Keratinocyte (primary cell): ENCODE measurements at regions not wholly inside any gene's neighbourhood (a gene's known extent, or its start where the extent isn't known, plus 50 kb on each side); places are given as distances from the start of the nearest gene placed in this dataset.
A peak's percentile ranks its signal among the peaks of the same experiment; 100 is the strongest.

Experiments
- DNase-seq: peaks from one replicate; pipeline ENCODE4 v3.0.0-alpha.2; 2011; ENCODE audit warnings: low read depth, missing footprints, low spot score
- FAIRE-seq: peaks from 2 replicates; lab custom pipeline; 2011; peaks lifted over from hg19 to GRCh38; lab: Jason Lieb, UNC
- H2AFZ ChIP-seq: 2 replicates; pipeline ENCODE4 v1.6.0; 2012; ENCODE audit warnings: low read length, control low read depth, inconsistent platforms; ENCODE audit not compliant: control insufficient read depth
- H3K27ac ChIP-seq: 2 replicates; pipeline ENCODE4 v1.5.1; 2011; ENCODE audit warnings: low read length; ENCODE audit not compliant: control insufficient read depth, insufficient read depth
- H3K27me3 ChIP-seq: 3 replicates; pipeline ENCODE4 v1.6.0; 2011; ENCODE audit warnings: low read length; ENCODE audit not compliant: control insufficient read depth, insufficient read depth; ENCODE audit errors: extremely low read depth
- H3K36me3 ChIP-seq, 2 experiments: 2 replicates in 1 of 2; 3 replicates in 1 of 2; pipeline ENCODE4 v1.5.1; 2011; ENCODE audit warnings: low read length in 2 of 2, mild to moderate bottlenecking in 1 of 2; ENCODE audit not compliant: control insufficient read depth in 2 of 2, insufficient read depth in 2 of 2; ENCODE audit errors: extremely low read depth in 1 of 2
- H3K4me1 ChIP-seq: 3 replicates; pipeline ENCODE4 v1.5.1; 2011; ENCODE audit warnings: low read length; ENCODE audit not compliant: control insufficient read depth, insufficient read depth; ENCODE audit errors: extremely low read depth
- H3K4me2 ChIP-seq: 3 replicates; pipeline ENCODE4 v1.6.0; 2011; ENCODE audit warnings: low read depth, low read length; ENCODE audit not compliant: control insufficient read depth, insufficient read depth; ENCODE audit errors: extremely low read depth
- H3K4me3 ChIP-seq, 3 experiments: fragments of 200-600 bp in 1 of 3; sonication (generic) in 1 of 3; 2 replicates in 2 of 3; 3 replicates in 1 of 3; pipeline ENCODE4 v1.5.1; 2011 to 2016; ENCODE audit warnings: low read length in 3 of 3, mild to moderate bottlenecking in 3 of 3, control low read depth in 2 of 3, inconsistent platforms in 1 of 3, low read depth in 1 of 3, mixed read lengths in 1 of 3, mixed run types in 1 of 3, moderate library complexity in 1 of 3; ENCODE audit not compliant: control insufficient read depth in 2 of 3, insufficient read depth in 2 of 3; ENCODE audit errors: extremely low read depth in 1 of 3
- H3K79me2 ChIP-seq: 2 replicates; pipeline ENCODE4 v1.6.0; 2012; ENCODE audit warnings: low read length; ENCODE audit not compliant: control insufficient read depth, insufficient read depth
- H3K9ac ChIP-seq: 3 replicates; pipeline ENCODE4 v1.6.0; 2011; ENCODE audit warnings: low read length; ENCODE audit not compliant: control insufficient read depth, insufficient read depth; ENCODE audit errors: extremely low read depth
- H3K9me1 ChIP-seq: 3 replicates; pipeline ENCODE4 v1.6.0; 2011; ENCODE audit warnings: low read length; ENCODE audit not compliant: control insufficient read depth, insufficient read depth; ENCODE audit errors: extremely low read depth
- H3K9me3 ChIP-seq: 2 replicates; pipeline ENCODE4 v1.5.1; 2012; ENCODE audit warnings: low read depth, low read length; ENCODE audit not compliant: control insufficient read depth
- H4K20me1 ChIP-seq: 3 replicates; pipeline ENCODE4 v1.6.0; 2011; ENCODE audit warnings: low read length; ENCODE audit not compliant: control insufficient read depth, insufficient read depth; ENCODE audit errors: extremely low read depth
- CTCF ChIP-seq, 3 experiments: IDR thresholded peaks in 1 of 3; conservative IDR thresholded peaks in 1 of 3; optimal IDR thresholded peaks in 1 of 3; 2 replicates in 2 of 3; 3 replicates in 1 of 3; pipeline versions ENCODE3 to v1.5.1; 2011; ENCODE audit warnings: low read length in 3 of 3, mild to moderate bottlenecking in 3 of 3, moderate library complexity in 2 of 3, control low read depth in 1 of 3, inconsistent platforms in 1 of 3; ENCODE audit not compliant: insufficient read depth in 2 of 3; ENCODE audit errors: extremely low read depth in 1 of 3
- EZH2 ChIP-seq: IDR thresholded peaks from one replicate; pipeline ENCODE4 v1.6.1; 2012; ENCODE audit warnings: inconsistent platforms, mild to moderate bottlenecking, low read length, moderate library complexity
- dilution Hi-C: fragments of 300-500 bp; cut with MboI; formaldehyde crosslinking; loops from one replicate; pipeline ENCODE4 v1.7.0; 2020; ENCODE audit warnings: low sequenced_read_pairs; ENCODE audit not compliant: extremely low pct_ligation_motif_present

GRCh38 chr3:109532257-109533216, 195.2 kb upstream of the DPPA4 start:
- no peak for FAIRE-seq
- DNase-seq = no peak

GRCh38 chr3:109545746-109546145, 208.4 kb upstream of the DPPA4 start:
- no peak overlapping the region for H3K4me3 ChIP-seq
- H3K27me3 ChIP-seq = no peaks in the 10 kb centered on the region
- dilution Hi-C loops = no loop called here
- H3K4me1 ChIP-seq = no peaks in the 10 kb centered on the region
- no peak for TF ChIP-seq CTCF (optimal IDR thresholded peaks at IDR 0.05 in 1 of 3, IDR thresholded peaks at IDR 0.05 in 1 of 3, conservative IDR thresholded peaks at IDR 0.05 in 1 of 3; ENCODE audit: extremely low read depth in 1 of 3, insufficient read depth in 2 of 3, low read length in 3 of 3)
- no peak for TF ChIP-seq EZH2
- FAIRE-seq = no peak
- H3K36me3 ChIP-seq = no peaks in the 10 kb centered on the region
- no peaks in the 10 kb centered on the region for H3K79me2 ChIP-seq
- no peak overlapping the region for H3K27ac ChIP-seq
- no peaks in the 10 kb centered on the region for H3K9me3 ChIP-seq
- no peak overlapping the region for H3K4me2 ChIP-seq
- no peak overlapping the region for H2AFZ ChIP-seq
- H3K9ac ChIP-seq = no peak overlapping the region
- no peaks in the 10 kb centered on the region for H4K20me1 ChIP-seq
- no peaks in the 10 kb centered on the region for H3K9me1 ChIP-seq
- DNase-seq = no peak

More at GRCh38 chr3:109532257-109533216, 195.2 kb upstream of the DPPA4 start:
- H3K27me3 ChIP-seq = no peaks in the 10 kb centered on the region
- no peaks in the 10 kb centered on the region for H4K20me1 ChIP-seq
- TF ChIP-seq CTCF (optimal IDR thresholded peaks at IDR 0.05 in 1 of 3, IDR thresholded peaks at IDR 0.05 in 1 of 3, conservative IDR thresholded peaks at IDR 0.05 in 1 of 3; ENCODE audit: extremely low read depth in 1 of 3, insufficient read depth in 2 of 3, low read length in 3 of 3) (peak in 1 of 3 experiments; percentile 12), EZH2 (no peak)
- dilution Hi-C loops = no loop called here
- H3K4me2 ChIP-seq = no peak overlapping the region
- no peak overlapping the region for H2AFZ ChIP-seq
- no peaks in the 10 kb centered on the region for H3K79me2 ChIP-seq
- no peaks in the 10 kb centered on the region for H3K9me3 ChIP-seq
- H3K4me1 ChIP-seq = no peaks in the 10 kb centered on the region
- H3K9me1 ChIP-seq = no peaks in the 10 kb centered on the region
- no peak overlapping the region for H3K4me3 ChIP-seq
- H3K36me3 ChIP-seq = no peaks in the 10 kb centered on the region
- H3K9ac ChIP-seq = no peak overlapping the region
- H3K27ac ChIP-seq = no peak overlapping the region
